Gastrocnemius medialis (tissue), 4 donors: ENCODE measurements at regions not wholly inside any gene's neighbourhood (a gene's known extent, or its start where the extent isn't known, plus 50 kb on each side); places are given as distances from the start of the nearest gene placed in this dataset.

Experiments used
- ATAC-seq, 2 donors: fragments of 150-250 bp; one replicate each; pipeline ENCODE4 v1.9.1; 2016
- DNase-seq, 2 donors: peaks; one replicate each; pipeline ENCODE4 v3.0.0-alpha.2; 2019
- H3K27ac ChIP-seq, 4 donors: fragments of 200-600 bp; sonication (generic); 1 replicate in 1 of 4; 2 replicates in 3 of 4; pipeline ENCODE4 v1.5.1; 2016 to 2018; ENCODE audit warnings: mild to moderate bottlenecking in 2 of 4, moderate library complexity in 1 of 4
- H3K27me3 ChIP-seq, 3 donors: fragments of 200-600 bp; sonication (generic) in 2 of 3; 1 replicate in 1 of 3; 2 replicates in 2 of 3; pipeline versions ENCODE4 v1.5.1 to v1.6.0; 2016 to 2019; ENCODE audit warnings: mild to moderate bottlenecking in 1 of 3, moderate library complexity in 1 of 3
- H3K36me3 ChIP-seq, 2 donors: fragments of 200-600 bp; sonication (generic) in 1 of 2; one replicate each; pipeline ENCODE4 v1.5.1; 2017 to 2018
- H3K4me1 ChIP-seq, 2 donors: fragments of 200-600 bp; sonication (generic) in 1 of 2; one replicate each; pipeline ENCODE4 v1.5.1; 2016 to 2017; ENCODE audit warnings: mild to moderate bottlenecking in 2 of 2
- H3K4me3 ChIP-seq, 4 donors: fragments of 200-600 bp; sonication (generic) in 3 of 4; 1 replicate in 1 of 4; 2 replicates in 3 of 4; pipeline ENCODE4 v1.5.1; 2016 to 2019; ENCODE audit warnings: mild to moderate bottlenecking in 2 of 4
- H3K9me3 ChIP-seq, 3 donors: fragments of 200-600 bp; sonication (generic) in 2 of 3; 1 replicate in 1 of 3; 2 replicates in 2 of 3; pipeline ENCODE4 v1.5.1; 2016 to 2019
- CTCF ChIP-seq, 5 experiments: fragments of 450-650 bp in 3 of 5; fragments of 200-600 bp in 2 of 5; sonication (generic) in 2 of 5; IDR thresholded peaks in 4 of 5; conservative IDR thresholded peaks in 1 of 5; 1 replicate in 4 of 5; 2 replicates in 1 of 5; pipeline ENCODE4 v1.5.1; 2016 to 2019; ENCODE audit warnings: antibody characterized with exemption in 5 of 5, mild to moderate bottlenecking in 3 of 5, moderate library complexity in 3 of 5
- POLR2A ChIP-seq, 2 donors: fragments of 450-650 bp; IDR thresholded peaks; one replicate each; pipeline ENCODE4 v1.6.1; 2017; ENCODE audit warnings: antibody characterized with exemption in 2 of 2, mild to moderate bottlenecking in 2 of 2, moderate library complexity in 2 of 2
- in situ Hi-C, 4 donors: fragments of 200-750 bp; cut with MboI; loops; one replicate each; pipeline versions ENCODE4 v1.15.0 to v1.8.0; 2017; ENCODE audit warnings: low sequenced_read_pairs in 4 of 4
- intact Hi-C: fragments of 100-400 bp; cut with DNase I; formaldehyde crosslinking; loops from one replicate; pipeline ENCODE4 v1.15.1; 2023; ENCODE audit warnings: low total_unique reads

DNA sequence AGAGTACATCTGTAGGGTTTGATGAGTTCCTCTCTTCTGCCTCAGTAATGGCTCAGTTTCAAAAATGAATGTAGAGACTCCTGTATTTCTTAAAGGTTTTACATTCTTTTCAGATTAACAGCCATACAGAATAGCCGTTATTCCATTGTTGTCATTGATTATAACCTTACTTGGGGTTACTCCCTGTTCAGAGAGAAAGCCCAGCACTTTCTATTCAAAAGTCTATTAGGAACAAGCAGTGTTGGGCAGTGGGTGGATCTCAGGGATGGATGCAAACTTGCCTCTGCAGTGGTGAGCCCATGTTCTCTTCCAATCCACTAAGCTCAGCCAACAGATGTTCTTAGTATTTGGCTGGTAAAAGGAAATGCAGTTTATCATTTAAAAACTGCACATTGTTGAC is 342.6 kb upstream of the E2F7 start:
- Histone ChIP-seq H3K4me3 (no peak overlapping the region), H3K9me3 (no peaks in the 10 kb centered on the region), H3K4me1 (no peaks in the 10 kb centered on the region), H3K27me3 (no peaks in the 10 kb centered on the region), H3K27ac (no peak overlapping the region), H3K36me3 (no peaks in the 10 kb centered on the region)
- ATAC-seq (no peak), DNase-seq (no peak)
- TF ChIP-seq CTCF (IDR thresholded peaks at IDR 0.05 in 4 of 5, conservative IDR thresholded peaks at IDR 0.05 in 1 of 5) (no peak), POLR2A (IDR thresholded peaks at IDR 0.05) (no peak)
- in situ Hi-C loops (no loop called here), intact Hi-C loops (no loop called here)

DNA sequence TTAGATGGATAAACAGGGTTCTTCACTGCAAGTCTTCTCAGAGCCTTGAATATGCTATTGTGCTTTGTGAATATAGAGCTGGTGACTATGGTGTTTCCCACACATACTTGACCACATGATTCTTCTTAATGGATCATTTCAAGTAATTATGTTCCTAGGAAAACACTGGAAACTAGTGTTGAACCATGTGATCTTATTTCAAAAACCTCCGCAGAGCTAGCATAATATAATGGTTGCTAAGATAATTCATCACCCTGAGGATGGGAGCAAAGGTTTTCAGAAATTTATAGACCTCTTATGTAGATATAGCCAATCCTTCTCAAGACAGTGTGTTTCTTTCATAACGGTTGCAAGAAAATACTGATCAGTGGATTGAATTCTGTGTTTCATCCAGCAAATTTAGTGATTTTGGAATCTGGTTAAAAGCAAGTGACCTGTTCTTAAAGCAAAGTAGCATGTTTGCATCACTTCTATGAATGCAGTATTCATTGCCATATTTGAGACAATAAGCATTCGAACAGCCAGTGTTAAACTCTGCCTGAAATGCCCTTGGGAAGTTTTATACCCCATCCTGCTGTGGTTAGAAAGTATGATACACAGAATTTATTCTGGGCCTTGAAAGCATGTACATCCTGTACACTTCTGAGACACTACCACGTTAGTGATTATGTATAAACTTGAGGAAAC is 341.0 kb upstream of the E2F7 start:
- Histone ChIP-seq H3K27ac (no peak overlapping the region), H3K4me3 (no peak overlapping the region), H3K27me3 (no peaks in the 10 kb centered on the region), H3K36me3 (no peaks in the 10 kb centered on the region), H3K9me3 (no peaks in the 10 kb centered on the region), H3K4me1 (no peaks in the 10 kb centered on the region)
- TF ChIP-seq CTCF (IDR thresholded peaks at IDR 0.05 in 4 of 5, conservative IDR thresholded peaks at IDR 0.05 in 1 of 5) (no peak), POLR2A (IDR thresholded peaks at IDR 0.05) (no peak)
- in situ Hi-C loops, result no loop called here
- DNase-seq (no peak), ATAC-seq (no peak)
- intact Hi-C loops, result no loop called here

DNA sequence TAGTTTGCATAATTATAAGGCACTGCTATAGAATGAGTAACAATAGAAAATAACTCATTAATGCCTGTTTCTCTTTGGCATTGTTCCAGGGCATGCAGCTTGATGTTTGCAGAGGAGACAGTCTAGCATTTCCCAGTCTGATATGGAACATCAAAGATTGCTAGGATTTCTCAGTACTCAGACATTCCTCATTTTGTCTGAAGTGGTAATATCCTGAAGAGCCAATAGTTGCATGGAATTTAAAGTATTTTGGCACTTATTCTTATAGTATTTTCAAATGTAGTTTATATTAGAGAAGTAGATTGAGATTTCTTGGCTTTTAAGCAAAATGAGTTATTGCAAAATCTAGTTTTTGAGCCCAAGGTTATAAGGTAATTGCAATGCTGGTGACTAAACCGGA is 337.3 kb upstream of the E2F7 start:
- ATAC-seq, result no peak
- Histone ChIP-seq H3K27me3 (no peaks in the 10 kb centered on the region), H3K9me3 (no peaks in the 10 kb centered on the region), H3K4me1 (no peaks in the 10 kb centered on the region), H3K4me3 (no peak overlapping the region), H3K27ac (no peak overlapping the region), H3K36me3 (no peaks in the 10 kb centered on the region)
- intact Hi-C loops, result no loop called here
- no peak for TF ChIP-seq CTCF (IDR thresholded peaks at IDR 0.05 in 4 of 5, conservative IDR thresholded peaks at IDR 0.05 in 1 of 5)
- no peak for DNase-seq
- in situ Hi-C loops, result no loop called here

DNA sequence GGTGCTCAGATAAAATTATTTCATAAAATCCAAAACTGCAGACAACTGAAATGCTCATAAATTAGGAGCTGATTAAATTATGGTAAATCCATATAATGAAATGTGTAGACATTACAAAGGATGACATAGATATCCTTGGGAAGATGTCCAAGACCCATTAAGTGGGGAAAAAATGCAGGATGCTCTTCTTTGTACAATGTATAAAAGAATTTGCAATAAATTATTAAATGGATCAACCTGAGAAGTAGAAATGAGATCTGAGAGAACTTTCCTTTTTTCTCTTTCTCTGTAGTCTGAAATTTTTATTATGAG is 336.4 kb upstream of the E2F7 start:
- DNase-seq (no peak), ATAC-seq (no peak)
- Histone ChIP-seq H3K27ac (no peak overlapping the region), H3K36me3 (no peaks in the 10 kb centered on the region), H3K27me3 (no peaks in the 10 kb centered on the region), H3K4me1 (no peaks in the 10 kb centered on the region), H3K4me3 (no peak overlapping the region), H3K9me3 (no peaks in the 10 kb centered on the region)
- intact Hi-C loops, result no loop called here
- TF ChIP-seq CTCF (IDR thresholded peaks at IDR 0.05 in 4 of 5, conservative IDR thresholded peaks at IDR 0.05 in 1 of 5) (no peak), POLR2A (IDR thresholded peaks at IDR 0.05) (no peak)
- in situ Hi-C loops, result no loop called here
